OCI-LY7 (cell line): ENCODE measurements at regions not wholly inside any gene's neighbourhood (a gene's known extent, or its start where the extent isn't known, plus 50 kb on each side); places are given as distances from the start of the nearest gene placed in this dataset.

Experiments used
- EZH2phosphoT487 ChIP-seq: fragments of 200-600 bp; sonication (generic); IDR thresholded peaks from 2 replicates; pipeline ENCODE4 v1.6.1; 2018; ENCODE audit warnings: low read depth, borderline replicate concordance, mild to moderate bottlenecking, mixed run types, antibody characterized with exemption, low read length, moderate library complexity, mixed read lengths
- TF ChIP-seq, protein P1 (sequence below): fragments of 200-600 bp; sonication (generic); conservative IDR thresholded peaks from 2 replicates; pipeline ENCODE4 v1.5.1; 2014; ENCODE audit warnings: mild to moderate bottlenecking, antibody characterized with exemption, low read length, moderate library complexity, mixed read lengths

- TF ChIP-seq, protein P1, sequence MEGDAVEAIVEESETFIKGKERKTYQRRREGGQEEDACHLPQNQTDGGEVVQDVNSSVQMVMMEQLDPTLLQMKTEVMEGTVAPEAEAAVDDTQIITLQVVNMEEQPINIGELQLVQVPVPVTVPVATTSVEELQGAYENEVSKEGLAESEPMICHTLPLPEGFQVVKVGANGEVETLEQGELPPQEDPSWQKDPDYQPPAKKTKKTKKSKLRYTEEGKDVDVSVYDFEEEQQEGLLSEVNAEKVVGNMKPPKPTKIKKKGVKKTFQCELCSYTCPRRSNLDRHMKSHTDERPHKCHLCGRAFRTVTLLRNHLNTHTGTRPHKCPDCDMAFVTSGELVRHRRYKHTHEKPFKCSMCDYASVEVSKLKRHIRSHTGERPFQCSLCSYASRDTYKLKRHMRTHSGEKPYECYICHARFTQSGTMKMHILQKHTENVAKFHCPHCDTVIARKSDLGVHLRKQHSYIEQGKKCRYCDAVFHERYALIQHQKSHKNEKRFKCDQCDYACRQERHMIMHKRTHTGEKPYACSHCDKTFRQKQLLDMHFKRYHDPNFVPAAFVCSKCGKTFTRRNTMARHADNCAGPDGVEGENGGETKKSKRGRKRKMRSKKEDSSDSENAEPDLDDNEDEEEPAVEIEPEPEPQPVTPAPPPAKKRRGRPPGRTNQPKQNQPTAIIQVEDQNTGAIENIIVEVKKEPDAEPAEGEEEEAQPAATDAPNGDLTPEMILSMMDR: no peak
- TF ChIP-seq EZH2phosphoT487: no peak
These were observed 67.2 kb upstream of the CIBAR2 start for GRCh38 chr16:85179344-85180046.
